ENCODE measurements at regions not wholly inside any gene's neighbourhood (a gene's known extent, or its start where the extent isn't known, plus 50 kb on each side); places are given as distances from the start of the nearest gene placed in this dataset.

DNA sequence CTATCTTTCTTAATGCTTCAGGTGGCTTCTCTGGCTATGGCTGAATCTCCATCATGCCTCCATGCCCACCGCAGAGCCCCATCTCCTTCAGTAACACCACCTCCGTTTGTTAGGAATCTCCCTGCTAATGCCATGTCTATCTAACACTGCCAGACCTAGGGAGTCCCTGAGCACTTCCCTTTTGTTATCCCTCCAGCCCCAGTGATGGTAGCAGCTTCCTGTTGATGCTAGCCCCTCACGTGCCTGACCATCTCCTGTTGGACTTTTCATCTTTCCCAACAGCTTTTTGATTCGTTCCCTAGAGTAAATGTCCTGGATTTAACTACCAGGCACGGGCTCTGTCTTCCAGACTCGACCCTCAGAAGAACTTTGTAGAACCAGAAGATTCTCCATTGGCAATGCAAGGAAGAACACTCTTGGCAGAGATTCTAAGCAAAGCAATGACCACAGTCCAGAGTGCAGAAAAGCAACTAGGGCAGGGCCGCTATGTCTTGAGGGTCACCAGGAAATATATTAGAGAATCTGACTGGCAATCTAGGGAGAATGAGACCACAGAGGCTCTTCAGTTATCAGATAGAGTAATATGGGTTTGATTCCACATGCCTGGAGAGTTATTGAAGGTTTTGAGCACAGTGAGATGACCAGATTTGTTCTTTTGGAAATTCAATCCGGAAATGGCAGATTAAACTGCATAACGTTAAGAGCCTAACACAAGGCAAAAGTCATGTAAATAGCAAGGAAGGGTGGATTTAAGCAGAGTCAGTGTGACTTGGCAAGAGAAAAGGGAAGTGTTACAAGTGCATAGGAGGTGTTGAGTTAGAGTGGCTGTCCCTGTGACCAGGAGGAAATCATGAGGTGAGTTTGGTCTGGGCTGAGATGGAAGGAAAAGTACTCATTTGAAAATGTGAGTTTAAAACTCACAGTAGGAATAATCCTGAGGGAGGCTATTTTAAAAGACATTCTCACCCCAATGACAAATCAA lies 555.2 kb downstream of the ACTL7B start:
- no peak for DNase-seq (ENCODE audit: low read depth in 2 of 3, low spot score in 2 of 3)

DNA sequence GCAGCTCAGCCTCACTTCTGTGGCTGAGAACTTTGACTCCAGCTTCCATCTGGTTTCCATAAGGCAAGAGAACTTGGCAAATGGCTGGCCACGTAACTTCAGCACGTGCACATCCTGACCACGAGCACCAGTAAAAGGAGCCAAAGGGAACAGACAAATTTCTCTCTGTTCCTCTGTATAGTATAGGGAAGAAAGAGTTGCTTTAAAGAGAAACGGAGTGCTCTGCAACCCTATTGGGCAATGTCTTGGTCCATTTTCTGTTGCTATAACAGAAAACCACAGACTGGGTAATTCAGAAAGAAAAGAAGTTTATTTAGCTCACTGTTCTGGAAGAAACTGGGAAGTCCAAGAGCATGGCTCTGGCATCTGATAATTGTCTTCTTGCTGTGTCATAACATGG lies 558.7 kb downstream of the ACTL7B start:
- DNase-seq (ENCODE audit: low read depth in 2 of 3, low spot score in 2 of 3): no peak

DNA sequence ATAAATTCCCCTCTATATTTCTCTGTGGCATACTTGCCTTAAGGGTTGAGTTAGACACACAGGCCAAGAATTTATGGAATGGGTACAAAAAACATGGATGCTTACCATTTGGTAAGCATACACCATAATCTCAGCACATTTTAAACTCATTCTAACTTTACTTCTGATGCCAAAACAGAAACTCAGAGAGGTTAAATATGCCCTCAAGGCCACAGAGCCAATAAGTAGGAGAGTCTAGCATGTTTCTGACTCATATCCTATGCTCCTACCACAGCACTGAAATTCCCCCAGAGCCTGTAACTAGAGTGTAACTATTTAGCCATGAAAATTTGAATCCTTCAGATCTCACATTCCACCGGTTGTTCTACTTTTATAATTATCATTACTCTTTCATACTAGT lies 559.7 kb downstream of the ACTL7B start:
- DNase-seq (ENCODE audit: low read depth in 2 of 3, low spot score in 2 of 3): no peak

DNA sequence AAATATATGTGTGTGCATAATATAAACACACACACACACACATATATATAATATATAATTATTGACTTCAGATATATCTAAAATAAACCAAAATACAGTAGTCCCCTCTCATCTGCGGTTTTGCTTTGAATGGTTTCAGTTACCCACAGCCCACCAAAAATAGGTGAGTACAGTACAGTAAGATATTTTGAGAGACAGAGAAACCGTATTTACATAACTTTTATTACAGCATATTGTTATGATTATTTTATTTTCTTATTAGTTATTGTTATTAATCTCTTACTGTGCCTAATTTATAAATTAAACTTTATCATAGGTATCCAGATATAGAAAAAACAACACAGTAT lies 564.2 kb downstream of the ACTL7B start:
- no peak for DNase-seq (ENCODE audit: low read depth in 2 of 3, low spot score in 2 of 3)

DNA sequence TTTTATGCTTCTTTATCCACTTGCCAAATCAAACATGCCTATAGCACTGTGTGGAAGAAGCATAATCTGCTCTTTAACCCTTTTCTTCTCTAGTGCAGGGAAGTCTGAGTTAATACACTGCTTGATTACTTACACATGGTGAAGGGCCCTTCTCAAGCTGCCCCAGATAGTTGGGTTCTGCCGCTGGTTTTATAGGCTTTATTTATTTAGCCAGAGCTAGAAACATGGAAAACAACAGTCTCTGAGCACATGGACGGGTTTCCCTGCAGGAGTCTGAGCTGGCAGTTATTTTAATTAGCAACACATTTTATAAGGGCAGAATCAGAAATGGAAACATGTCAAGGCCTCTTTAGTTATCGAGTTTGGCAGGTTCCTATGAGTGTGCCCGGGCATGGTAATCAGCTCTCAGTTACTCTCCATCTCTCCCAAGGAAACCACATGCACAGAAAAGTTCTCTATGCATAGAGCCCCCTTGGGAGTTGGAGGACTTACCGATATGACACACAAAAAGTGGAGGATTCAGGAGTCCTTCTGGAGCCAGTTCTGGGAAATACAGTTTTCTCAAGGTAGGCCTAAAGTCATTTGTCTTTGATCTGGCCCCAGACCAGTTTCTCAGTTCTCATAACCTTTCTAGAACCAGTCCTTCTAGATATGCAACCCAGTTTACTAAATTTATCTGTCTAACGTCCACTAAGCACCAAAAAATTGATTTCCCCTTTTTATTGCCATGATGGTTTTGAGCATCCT lies 564.8 kb downstream of the ACTL7B start:
- DNase-seq (ENCODE audit: low read depth in 2 of 3, low spot score in 2 of 3): no peak

DNA sequence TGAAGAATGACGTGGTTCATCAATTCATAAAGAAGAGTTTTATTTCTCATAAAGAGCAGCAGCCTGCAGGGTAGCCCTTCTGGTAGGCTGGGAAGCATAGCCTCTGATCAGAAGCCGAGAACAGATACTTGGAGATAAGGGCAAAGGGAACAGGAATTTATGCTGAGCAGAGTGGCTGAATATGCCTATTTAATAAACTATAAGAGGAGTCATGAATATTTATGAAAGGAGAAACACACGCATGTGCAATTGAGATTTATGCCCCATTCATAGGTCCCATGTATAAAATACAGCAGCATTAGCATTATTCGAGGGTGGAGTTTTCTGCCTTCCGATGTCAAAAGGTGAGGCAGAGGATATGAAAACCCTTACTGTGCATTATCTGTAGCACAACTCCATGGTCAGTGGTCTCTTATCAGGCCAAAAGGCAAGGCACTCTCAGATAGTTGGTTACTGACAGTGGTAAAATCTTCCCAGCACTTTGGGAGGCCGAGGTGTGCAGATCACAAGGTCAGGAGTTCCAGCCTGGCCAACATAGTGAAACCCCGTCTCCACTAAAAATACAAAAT lies 569.1 kb downstream of the ACTL7B start:
- DNase-seq (ENCODE audit: low read depth in 2 of 3, low spot score in 2 of 3): no peak

DNA sequence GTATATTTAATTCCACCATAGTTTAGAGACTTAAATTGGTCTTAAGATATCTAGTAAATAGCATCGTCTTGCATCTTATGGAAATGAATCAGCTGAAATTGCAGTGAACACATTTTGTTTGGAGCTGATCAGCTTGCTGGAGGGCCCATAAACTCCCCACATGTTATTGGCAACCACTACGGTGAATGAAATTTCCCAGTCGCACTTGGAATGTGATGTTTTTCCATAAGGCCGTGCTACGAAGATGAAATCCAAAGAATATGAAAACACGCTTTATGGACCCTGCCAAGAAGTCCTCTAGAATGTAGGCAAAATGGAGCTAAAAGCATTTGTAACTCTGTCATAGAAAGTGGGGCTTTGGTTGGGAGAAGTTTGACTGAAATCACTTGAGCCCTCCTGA lies 572.1 kb downstream of the ACTL7B start:
- DNase-seq (ENCODE audit: low read depth in 2 of 3, low spot score in 2 of 3): no peak

DNA sequence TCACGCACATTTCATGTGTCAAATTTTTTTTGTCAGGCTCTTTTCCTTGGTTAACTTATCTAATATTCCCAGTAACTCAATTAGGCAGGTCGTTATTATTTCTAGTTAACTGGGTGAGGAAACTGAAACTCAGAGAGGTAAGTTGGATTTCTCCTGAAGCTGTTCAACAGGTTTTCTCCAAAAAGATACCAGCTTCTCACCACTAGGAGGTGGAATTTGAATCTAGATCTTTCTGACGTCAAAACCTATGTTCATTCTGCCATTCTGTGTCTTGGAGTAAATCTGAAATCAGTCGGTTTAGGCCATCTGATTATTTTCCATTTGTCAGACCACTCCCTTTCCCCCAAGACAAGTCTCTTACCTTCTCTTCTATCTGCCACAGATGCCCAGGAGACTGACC lies 572.9 kb downstream of the ACTL7B start:
- DNase-seq (ENCODE audit: low read depth in 2 of 3, low spot score in 2 of 3): no peak

DNA sequence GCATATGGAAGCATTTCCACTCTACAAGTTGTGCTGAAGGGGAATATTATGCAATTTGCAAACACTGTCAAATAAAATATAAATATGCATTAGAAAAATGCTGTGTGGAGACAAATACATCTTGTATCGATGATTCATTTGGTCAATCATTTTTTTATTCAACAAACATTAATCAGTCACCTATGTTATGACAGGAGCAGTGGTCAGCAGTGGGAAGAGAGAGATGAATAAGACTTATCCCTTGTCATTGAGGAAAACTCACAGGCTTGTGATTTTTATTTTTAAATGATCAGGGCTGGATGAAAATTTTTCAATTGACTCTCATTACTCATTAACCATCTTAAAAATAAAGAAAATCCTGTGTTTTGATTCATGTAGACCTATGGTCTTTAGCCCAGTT lies 574.1 kb downstream of the ACTL7B start:
- DNase-seq (ENCODE audit: low read depth in 2 of 3, low spot score in 2 of 3): no peak

DNA sequence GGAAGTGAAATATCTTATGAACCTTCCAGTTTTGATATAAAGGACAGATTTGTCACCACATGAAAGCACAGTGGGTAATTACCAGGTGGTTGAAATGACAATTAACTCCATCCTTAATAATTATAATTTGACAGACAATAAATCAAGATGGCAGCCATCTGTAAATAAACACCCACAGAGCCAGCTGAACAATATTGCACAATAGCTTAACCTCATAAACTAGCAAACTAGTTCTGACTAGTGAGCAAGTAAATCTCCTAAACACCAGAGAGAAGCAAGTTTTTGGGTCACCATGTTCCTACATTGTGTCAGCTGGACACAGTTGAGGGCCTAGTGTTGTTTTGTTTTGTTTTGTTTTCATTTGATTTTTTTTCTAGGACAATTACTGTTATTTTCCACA lies 577.4 kb downstream of the ACTL7B start:
- DNase-seq (ENCODE audit: low read depth in 2 of 3, low spot score in 2 of 3): no peak

DNA sequence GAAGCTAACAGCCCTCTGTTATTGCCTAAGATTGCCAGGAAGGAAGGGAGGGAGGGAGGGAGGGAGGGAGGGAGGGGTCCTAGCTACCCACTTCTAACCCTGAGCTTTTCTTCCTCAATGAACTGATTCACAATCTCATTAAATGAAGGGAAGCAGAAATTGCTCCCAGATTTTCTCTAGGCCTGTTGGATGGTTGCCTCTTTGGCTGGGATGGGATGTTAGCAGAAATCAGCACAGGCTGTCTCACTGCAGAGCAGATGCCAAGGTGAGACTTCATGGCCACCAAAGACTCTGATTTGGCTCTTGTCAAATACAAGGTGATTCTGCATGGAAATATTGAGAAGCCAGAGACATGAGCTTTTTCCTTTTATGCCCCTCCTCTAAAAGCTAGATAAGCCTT lies 578.6 kb downstream of the ACTL7B start:
- DNase-seq (ENCODE audit: low read depth in 2 of 3, low spot score in 2 of 3): no peak

DNA sequence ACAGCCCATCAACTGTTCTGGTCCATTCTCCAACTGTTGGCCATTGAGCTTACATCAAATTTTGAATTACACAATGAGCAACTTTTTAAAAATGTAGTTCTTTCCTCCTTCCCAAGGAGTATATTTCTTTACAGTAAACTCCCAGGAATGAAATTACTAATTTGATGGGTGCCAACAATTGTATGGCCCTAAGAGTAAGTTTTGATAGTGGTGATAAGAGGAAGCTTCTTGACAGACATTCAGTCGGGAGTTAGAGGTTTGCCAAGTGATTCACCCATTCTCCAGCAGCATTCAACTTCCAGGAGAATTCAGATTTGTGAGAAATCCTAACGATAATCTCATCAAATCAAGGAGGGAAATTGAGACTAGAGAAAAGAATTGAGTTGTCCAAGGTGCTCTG lies 579.9 kb downstream of the ACTL7B start:
- no peak for DNase-seq (ENCODE audit: low read depth in 2 of 3, low spot score in 2 of 3)

DNA sequence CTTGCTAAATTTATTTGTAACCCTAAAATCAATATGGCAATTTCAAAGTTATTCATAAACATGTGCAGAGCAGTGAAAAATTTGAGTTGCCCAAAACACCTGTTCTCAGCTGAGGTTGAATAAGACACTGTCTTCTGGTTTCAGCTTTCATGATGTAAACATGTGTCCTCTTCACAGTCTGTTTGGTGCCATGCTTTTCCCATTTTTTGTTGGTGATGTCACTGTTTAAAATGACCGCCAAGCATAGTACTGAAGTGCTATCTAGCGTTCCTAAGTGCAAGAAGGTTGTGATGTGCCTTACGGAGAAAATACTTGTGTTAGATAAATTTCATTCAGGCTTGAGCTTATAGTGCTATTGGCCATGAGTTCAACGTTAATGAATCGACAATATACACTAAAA lies 580.8 kb downstream of the ACTL7B start:
- DNase-seq (ENCODE audit: low read depth in 2 of 3, low spot score in 2 of 3): no peak

DNA sequence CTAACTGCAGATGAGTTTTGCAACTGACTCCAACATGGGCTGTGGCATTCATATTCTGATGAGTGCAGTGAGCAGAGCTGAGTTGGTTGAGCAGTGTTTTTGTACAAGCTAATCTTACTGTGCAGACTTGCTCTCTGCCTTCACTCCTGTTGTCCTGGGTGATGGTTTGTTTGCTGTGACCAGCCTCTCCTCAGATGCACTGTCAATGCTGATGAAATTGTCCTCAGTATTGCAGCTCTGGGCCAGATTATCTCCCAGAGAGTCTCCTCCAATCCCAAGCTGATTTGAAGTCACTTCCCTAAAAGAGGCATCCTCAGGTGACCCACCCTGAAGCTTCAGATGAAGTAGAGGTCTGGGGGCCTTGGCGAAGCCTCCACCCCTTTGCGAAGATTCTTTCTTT lies 581.8 kb downstream of the ACTL7B start:
- no peak for DNase-seq (ENCODE audit: low read depth in 2 of 3, low spot score in 2 of 3)

DNA sequence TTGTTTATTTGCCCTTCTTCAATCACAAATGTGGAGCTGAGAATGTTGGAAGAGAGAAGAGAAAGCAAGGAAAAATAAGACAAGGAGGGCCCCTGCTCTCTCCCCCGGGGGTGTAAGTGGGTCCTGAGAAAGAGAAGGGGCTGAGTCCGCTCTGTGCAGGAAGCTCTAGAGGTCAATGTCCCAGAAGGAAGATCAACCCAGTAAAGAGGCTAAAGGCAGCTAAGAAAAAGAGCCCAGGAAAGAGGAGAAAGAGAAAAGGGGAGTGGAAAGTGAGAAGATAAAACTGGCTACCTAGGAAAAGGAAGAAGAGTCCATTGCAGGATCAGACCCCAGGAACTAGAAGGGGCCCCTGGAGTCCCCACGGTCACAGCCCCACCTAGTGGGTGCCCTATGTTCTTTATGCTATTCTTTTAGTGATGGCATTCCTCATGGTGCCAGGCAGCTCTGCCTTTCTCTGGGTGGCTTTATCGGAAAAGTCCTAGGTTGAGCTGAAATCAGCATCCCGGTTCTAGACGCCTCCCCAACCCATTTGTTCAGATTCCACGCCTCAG lies 583.4 kb downstream of the ACTL7B start:
- no peak for DNase-seq (ENCODE audit: low read depth in 2 of 3, low spot score in 2 of 3)

DNA sequence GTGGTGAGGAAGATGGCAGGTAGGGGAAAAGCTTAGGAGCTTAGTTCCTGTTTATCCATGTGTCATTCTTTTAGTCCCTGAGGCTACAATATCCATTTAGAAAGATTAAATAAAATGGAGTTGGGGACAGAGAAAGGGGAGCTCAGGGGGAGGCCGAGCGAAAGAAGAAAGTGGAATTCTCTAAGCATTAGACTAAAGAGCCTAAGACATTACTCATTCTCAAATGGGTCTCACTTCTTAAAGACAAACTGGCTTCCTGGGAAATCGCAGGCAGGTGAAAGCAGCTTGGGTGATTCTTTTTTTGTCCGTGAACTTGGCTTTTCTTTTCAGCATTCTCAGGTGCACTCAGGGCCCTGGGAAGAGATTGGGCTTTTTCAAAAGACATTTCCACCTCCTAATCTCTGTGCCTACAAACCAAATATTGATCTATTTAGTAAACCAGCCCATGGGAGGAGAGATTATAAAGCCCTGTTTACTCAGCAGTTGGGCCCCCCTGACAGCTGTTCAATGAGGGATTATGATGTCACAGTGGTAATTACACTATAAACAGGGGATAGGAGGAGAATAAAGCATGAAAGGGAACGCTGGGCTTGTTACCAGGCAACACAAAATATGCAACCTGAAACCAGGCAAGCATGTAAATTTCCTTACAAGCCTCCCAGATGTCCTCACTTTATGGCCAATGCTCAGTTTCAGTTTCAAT lies 584.0 kb downstream of the ACTL7B start:
- DNase-seq (ENCODE audit: low read depth in 2 of 3, low spot score in 2 of 3): no peak

DNA sequence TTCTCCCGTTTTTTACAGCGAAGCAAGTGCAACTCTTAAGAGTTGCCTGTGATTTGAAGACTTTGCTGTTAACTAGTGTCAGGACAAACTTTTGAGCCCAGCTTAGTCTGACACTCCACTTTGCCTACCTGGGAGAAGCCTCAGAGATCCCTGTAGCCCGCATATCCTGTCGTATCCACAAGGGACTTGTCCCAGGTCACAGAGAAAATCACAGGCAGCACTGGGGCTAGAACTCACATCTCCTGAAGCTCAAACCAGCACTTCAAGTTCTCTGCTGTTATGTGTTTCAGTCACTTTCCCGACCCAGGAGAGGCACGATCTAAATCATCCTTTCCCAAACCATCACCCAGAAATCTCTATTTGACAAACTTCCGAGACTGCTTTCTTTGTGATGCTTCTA lies 584.5 kb downstream of the ACTL7B start:
- DNase-seq (ENCODE audit: low read depth in 2 of 3, low spot score in 2 of 3): no peak

DNA sequence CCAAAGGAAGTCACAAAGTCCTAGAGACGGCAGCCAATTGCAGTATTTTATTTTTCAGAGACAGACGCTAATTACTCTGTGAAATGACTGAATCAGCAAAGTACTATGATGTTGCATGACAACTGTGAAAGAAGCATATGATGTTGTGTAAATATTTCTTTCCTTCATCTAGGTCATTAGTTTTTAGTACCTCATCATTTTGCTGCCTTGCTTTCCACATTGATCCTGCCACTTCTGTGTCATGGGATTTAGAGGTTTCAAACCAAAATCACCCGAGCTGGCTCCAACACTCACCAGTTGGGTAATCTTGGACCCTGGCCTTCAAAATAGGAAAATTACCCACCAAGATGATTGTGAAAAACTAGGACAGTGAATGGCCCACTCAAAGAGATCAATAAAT lies 585.2 kb downstream of the ACTL7B start:
- DNase-seq (ENCODE audit: low read depth in 2 of 3, low spot score in 2 of 3): no peak

DNA sequence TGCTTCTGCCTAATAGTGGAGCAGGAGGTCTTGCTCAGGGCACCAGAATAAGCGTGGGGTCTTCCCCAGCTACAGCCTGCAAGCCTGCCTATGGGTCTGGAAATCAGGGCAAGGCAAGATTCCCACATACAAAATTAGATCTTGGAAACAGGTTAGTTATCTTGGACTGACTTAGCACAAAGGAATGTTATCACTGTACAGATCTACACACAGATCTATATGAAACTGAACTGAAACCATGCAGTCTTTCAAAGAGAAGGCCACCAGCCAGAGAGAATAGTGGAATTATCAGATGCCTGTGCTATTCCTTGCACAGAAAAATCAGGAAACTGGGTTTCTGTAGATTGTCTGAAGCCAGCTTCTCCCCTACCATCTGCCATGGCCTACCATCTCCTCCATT lies 585.7 kb downstream of the ACTL7B start:
- no peak for DNase-seq (ENCODE audit: low read depth in 2 of 3, low spot score in 2 of 3)

DNA sequence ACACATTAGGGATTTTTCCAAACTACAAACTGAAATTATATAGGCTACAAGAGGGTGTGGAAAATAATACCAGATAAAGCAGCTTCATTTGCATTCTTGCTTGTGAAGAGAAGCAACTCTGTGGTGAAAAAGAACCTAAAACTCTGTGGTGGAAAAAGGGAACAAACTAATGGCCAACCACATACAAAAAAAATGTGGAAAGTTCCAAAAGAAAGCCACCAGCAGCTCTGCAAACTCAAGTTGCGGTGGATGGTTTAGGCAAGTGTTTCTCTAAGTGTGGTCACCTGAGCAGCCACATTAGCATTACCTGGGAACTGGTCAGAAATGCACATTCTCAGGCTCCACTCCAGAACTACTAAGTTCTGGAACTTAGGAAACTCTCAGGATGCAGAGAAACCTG lies 586.4 kb downstream of the ACTL7B start:
- DNase-seq (ENCODE audit: low read depth in 2 of 3, low spot score in 2 of 3): no peak

DNA sequence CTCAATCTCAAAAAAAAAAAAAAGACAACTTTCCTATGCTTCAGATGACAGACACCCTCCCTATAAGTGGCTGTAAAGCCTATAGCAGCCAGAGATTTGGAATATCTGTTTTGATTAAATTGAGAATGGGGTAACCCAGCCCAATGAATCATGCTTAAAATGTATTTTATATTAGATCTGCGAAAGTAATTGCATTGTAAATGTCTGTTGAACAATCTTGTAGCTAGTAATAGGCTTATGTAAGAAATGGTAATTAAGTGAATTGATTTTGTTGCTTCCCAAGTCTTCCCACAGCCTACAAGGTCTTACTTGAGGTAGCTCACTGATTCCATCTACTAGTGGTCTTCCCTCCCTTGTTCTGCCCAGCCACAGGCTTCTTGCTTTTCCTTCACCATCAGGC lies 590.7 kb downstream of the ACTL7B start:
- DNase-seq (ENCODE audit: low read depth in 2 of 3, low spot score in 2 of 3): no peak
